Lower leg skin (tissue), 4 donors: ENCODE measurements at regions not wholly inside any gene's neighbourhood (a gene's known extent, or its start where the extent isn't known, plus 50 kb on each side); places are given as distances from the start of the nearest gene placed in this dataset.

ENCODE experiments used
- DNase-seq, 2 donors: peaks; one replicate each; pipeline ENCODE4 v3.0.0-alpha.2; 2019; ENCODE audit warnings: low spot score in 2 of 2
- H3K4me3 ChIP-seq: fragments of 200-600 bp; sonication (generic); 2 replicates; pipeline ENCODE4 v1.5.1; 2017; ENCODE audit warnings: mild to moderate bottlenecking, low read depth; ENCODE audit not compliant: poor library complexity, severe bottlenecking
- POLR2A ChIP-seq, 2 donors: fragments of 450-650 bp; IDR thresholded peaks; one replicate each; pipeline ENCODE4 v1.6.1; 2016 to 2017; ENCODE audit warnings: antibody characterized with exemption in 2 of 2, mild to moderate bottlenecking in 1 of 2, moderate library complexity in 1 of 2
- WGBS, 2 donors: methylation state at CpG; one replicate each; pipeline ENCODE4 v1.1.5; 2018; 5-methylcytosine and 5-hydroxymethylcytosine counted together
- intact Hi-C: fragments of 100-400 bp; cut with DNase I; formaldehyde crosslinking; loops from one replicate; pipeline ENCODE4 v1.15.0; 2023; ENCODE audit warnings: low total_unique reads
- TF ChIP-seq, protein P1 (sequence below), 3 donors: fragments of 450-650 bp; IDR thresholded peaks; one replicate each; pipeline ENCODE4 v1.5.1; 2016; ENCODE audit warnings: antibody characterized with exemption in 3 of 3, mild to moderate bottlenecking in 3 of 3, moderate library complexity in 2 of 3

DNA sequence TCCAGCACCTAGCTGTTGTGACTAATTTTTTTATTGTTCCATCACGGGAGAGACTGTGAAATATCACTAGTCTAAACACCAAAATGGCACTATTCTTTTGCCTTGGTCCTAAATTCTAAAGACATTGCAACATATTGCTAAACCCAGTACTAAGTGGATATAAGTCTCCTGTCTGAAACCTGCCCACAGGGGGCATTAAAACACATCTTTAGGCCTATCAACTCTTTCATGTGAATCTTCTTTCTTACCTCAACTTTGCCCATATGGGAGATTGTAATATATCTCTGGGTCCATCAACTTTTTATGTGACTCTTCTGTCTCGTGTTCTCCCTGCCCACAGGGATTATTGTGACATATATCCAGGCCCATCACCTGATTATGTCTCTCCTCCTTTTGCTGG lies 317.2 kb downstream of the RPS4Y2 start:
- H3K4me3 ChIP-seq: no peak overlapping the region
- DNase-seq: no peak
- WGBS, 2 donors: 40% methylated on average over 2 of the region's 2 CpGs; no CpG with 5 or more reads in 1 of the 2 donors
- TF ChIP-seq POLR2A (IDR thresholded peaks at IDR 0.05): no peak
- TF ChIP-seq, protein P1, sequence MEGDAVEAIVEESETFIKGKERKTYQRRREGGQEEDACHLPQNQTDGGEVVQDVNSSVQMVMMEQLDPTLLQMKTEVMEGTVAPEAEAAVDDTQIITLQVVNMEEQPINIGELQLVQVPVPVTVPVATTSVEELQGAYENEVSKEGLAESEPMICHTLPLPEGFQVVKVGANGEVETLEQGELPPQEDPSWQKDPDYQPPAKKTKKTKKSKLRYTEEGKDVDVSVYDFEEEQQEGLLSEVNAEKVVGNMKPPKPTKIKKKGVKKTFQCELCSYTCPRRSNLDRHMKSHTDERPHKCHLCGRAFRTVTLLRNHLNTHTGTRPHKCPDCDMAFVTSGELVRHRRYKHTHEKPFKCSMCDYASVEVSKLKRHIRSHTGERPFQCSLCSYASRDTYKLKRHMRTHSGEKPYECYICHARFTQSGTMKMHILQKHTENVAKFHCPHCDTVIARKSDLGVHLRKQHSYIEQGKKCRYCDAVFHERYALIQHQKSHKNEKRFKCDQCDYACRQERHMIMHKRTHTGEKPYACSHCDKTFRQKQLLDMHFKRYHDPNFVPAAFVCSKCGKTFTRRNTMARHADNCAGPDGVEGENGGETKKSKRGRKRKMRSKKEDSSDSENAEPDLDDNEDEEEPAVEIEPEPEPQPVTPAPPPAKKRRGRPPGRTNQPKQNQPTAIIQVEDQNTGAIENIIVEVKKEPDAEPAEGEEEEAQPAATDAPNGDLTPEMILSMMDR (IDR thresholded peaks at IDR 0.05): no peak
- intact Hi-C loops: no loop called here

GRCh38 chrY:21073641-21074260 lies 317.8 kb downstream of the RPS4Y2 start:
- DNase-seq: no peak
- intact Hi-C loops: no loop called here
- WGBS, 2 donors: 60% methylated on average over 3 of the region's 3 CpGs; no CpG with 5 or more reads in 1 of the 2 donors
- H3K4me3 ChIP-seq: no peak overlapping the region
- no peak for TF ChIP-seq POLR2A (IDR thresholded peaks at IDR 0.05)
- TF ChIP-seq, protein P1 (IDR thresholded peaks at IDR 0.05): no peak

GRCh38 chrY:21075658-21076057 lies 319.8 kb downstream of the RPS4Y2 start:
- no peak for DNase-seq
- TF ChIP-seq POLR2A (IDR thresholded peaks at IDR 0.05): no peak
- TF ChIP-seq, protein P1 (IDR thresholded peaks at IDR 0.05): no peak
- intact Hi-C loops: no loop called here
- no peak overlapping the region for H3K4me3 ChIP-seq
- 62% methylated on average over 3 of the region's 3 CpGs; no CpG with 5 or more reads in 1 of the 2 donors for WGBS, 2 donors

GRCh38 chrY:21079670-21080069 lies 323.8 kb downstream of the RPS4Y2 start:
- DNase-seq: no peak
- 79% methylated on average over 2 of the region's 2 CpGs; no CpG with 5 or more reads in 1 of the 2 donors for WGBS, 2 donors
- intact Hi-C loops: no loop called here
- TF ChIP-seq, protein P1 (IDR thresholded peaks at IDR 0.05): no peak
- TF ChIP-seq POLR2A (IDR thresholded peaks at IDR 0.05): no peak
- no peak overlapping the region for H3K4me3 ChIP-seq

GRCh38 chrY:21081640-21082611 lies 326.0 kb downstream of the RPS4Y2 start:
- no peak for TF ChIP-seq POLR2A (IDR thresholded peaks at IDR 0.05)
- TF ChIP-seq, protein P1 (IDR thresholded peaks at IDR 0.05): no peak
- 47% methylated on average over 4 of the region's 4 CpGs; no CpG with 5 or more reads in 1 of the 2 donors for WGBS, 2 donors
- DNase-seq: no peak
- intact Hi-C loops: no loop called here
- no peak overlapping the region for H3K4me3 ChIP-seq
